Limb (tissue), 2 donors: ENCODE measurements at regions not wholly inside any gene's neighbourhood (a gene's known extent, or its start where the extent isn't known, plus 50 kb on each side); places are given as distances from the start of the nearest gene placed in this dataset.

Experiments
- DNase-seq, 2 donors: peaks; one replicate each; pipeline ENCODE4 v3.0.0-alpha.2; 2016; ENCODE audit errors: extremely low spot score in 2 of 2

- no peak for DNase-seq
Measured at GRCh38 chr3:31247850-31248562, 284.7 kb upstream of the STT3B start.

- DNase-seq = no peak
Measured at GRCh38 chr3:31248563-31248992, 284.1 kb upstream of the STT3B start.

DNA sequence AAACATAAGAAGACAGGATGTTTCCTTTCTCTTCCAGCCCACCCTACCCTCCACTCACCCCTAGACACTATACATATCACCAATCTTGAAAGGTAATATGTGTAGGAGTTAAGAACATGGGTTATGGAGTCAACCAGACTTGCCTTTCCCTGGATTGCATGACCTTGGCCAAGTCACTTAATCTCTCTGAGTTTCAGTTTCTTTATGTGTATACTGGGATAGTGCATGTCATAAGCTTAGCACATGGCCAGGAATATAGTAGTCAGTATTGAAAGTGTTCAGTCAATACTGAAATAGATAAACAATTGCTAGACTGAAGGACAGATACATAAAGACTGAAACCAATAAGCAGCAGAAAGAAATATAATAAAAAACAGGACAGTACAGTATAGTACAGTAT, 283.2 kb upstream of the STT3B start:
- no peak for DNase-seq

DNA sequence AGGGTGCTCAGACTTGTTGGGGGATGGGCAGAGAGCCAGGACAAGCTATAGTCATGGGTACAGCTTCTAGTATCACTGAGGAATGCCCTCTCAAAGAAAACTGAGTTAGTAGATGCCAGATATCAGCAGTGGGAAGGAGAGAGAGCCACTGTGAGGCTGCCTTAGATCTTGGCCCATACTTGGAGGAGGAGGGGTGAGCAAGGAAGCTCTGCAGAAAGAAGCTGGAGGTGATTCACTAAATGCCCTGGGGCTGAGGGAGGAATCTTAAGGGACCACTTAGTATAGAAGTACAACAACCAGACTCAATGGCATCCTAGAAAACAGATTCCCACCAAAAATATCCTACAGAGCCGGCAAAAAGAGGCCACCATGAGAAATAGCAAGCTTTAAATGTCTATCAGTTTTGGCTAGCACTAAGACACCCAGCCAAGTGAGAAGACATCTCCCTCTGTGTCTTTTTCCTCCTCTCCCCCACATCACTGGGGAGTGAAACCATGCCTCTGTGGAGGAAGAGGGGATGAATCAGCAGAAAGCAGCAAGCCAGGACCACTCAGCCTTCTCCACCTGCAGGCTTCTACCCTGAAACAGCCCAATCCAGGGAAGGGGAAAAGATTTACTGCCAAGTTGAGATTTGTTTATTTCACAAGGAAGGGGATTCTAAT, 282.5 kb upstream of the STT3B start:
- no peak for DNase-seq

DNA sequence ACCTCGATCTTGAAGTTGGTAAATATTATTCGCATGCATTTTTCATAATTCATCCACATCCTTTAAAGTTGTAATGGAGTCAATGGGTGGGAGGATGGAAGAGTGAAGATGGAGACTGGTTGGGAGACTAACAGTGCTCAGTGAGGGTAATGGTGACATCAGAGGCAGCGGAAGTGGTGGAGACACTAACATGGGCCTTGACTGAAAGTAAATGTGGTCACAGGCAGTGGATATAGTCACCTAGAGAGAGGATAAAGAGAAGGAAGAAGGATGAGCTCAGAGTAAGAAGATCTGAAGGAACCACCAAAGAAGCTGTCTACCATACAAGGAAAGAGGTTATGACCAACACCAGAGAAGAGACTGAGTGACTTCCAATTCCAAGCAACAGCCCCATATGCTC, 281.6 kb upstream of the STT3B start:
- no peak for DNase-seq

- no peak for DNase-seq
Measured at GRCh38 chr3:31252216-31253185, 280.2 kb upstream of the STT3B start.

- no peak for DNase-seq
Measured at GRCh38 chr3:31253782-31254181, 278.9 kb upstream of the STT3B start.

DNA sequence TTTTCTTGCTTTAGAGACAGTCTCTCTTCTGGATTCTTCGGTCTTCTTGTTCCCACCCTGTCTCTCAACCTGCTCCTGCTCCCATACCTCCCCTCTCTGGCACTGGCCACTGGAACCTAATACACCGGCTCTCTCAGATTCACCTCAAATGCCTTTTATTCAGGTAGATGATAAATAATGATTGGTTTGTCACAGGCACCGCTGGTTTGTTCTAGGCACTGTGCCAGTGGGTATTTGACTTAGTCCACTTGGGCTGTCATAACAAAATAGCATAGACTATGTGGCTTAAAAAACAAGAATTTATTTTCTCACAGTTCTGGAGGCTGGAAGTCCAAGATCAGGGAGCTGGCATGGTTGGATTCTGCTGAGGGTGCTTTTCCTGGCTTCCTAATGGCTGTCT, 278.2 kb upstream of the STT3B start:
- no peak for DNase-seq

- DNase-seq = no peak
Measured at GRCh38 chr3:31255007-31255581, 277.6 kb upstream of the STT3B start.

- DNase-seq = no peak
Measured at GRCh38 chr3:31262201-31262600, 270.5 kb upstream of the STT3B start.

- DNase-seq = no peak
Measured at GRCh38 chr3:31263897-31264296, 268.8 kb upstream of the STT3B start.

DNA sequence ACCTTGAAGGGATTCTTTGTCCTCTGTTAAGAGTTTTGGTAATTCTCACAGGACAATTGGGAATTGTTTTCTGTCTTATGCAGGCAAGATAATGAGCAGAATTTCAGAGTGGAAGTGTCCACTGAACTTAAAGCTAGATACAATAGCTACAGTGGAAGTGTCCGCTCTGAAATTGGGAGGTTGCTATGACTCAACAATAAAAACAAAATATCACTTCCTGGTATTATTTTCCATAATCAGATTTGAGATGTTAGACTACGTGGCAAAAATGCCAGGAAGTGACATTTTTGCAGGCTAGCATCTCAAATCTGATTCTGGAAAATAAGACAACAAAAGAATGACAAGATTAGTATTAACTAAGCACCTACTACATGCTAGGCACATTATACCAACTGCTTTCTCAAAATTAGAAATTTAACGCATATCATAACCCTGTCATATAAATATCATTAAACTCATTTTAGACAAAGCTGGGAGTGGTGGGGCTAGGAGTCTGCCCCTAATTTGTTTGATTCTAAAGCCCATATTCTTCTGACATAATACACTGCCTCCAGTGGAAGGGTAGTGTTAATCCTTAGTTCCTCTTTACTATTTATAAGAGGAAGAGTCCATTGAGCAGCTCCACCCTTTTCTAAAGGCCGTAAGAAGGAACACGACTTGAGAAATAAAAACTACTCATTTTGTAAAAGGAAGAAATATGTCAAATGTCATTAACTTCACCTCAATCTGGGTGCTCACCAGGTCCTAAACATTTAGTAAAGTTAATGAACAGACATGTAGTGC, 266.9 kb upstream of the STT3B start:
- no peak for DNase-seq

DNA sequence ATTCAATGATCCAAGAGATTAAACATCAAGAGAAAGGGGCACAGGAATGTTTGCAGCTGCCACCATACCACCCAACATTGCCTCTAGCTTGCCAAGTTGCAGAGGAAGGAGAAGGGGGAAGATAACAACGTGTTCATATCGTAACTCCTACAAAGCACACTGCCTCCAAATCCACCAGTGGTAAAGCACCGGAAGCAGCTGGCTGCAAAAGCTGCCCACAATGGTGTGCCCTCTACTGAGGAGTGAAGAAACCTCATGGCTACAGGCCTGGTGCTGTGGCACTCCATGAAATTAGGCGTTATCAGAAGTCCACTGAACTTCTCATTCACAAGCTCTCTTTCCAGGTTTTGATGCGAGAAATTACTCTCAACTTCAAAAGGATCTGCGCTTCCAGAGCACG, 263.9 kb upstream of the STT3B start:
- no peak for DNase-seq

DNA sequence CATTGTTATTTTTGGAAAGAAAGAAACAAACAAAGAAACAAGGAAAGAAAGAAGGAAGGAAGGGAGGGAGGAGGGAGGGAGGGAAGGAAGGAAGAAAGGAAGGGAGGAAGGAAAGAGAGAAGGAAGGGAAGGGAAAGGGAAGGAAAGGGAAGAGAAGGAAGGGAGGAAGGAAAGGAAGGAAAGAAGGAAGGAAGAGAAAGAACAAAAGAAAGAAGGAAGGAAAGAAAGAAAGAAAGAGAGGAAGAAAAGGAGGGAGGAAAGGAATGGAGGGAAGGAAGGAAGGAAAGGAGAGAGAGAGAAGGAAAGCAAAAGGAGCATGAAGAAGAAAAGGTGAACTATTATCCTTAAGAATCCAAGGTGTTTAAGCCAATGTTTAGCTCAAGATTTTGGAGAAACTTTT, 262.7 kb upstream of the STT3B start:
- DNase-seq = no peak

DNA sequence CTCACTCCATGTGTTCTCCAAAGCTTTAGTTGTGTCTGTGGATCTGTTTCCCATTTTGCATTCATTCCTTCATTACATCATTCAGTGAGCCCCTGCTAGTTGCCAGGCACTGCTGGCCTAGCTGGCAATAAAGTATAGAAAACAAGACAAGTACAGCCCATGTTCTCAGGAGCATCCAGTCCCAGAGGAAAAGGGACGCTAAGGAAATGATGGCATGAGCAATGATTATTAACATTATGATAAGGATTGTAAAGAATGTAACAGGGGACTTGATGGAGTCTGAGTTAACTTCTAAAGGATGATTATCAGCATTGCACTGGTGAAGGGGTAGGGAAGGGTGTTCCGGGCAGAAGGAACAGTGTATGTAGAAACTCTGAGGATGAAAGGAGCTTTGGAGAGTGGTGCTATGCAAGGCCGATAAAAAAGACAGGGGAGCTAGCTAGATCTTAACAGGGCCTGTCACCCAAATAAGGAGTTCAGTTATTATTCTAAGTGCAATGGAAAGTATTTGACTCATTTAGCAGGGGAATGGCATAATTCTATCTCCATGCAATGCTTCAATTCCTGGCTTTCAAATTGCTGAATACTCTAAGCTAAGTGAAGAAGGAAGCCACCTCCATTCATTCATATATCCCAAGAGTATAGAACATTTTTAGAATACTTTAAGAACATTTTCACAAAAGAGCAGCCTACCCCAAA, 258.2 kb upstream of the STT3B start:
- no peak for DNase-seq

- DNase-seq = no peak
Measured at GRCh38 chr3:31275038-31275572, 257.6 kb upstream of the STT3B start.

DNA sequence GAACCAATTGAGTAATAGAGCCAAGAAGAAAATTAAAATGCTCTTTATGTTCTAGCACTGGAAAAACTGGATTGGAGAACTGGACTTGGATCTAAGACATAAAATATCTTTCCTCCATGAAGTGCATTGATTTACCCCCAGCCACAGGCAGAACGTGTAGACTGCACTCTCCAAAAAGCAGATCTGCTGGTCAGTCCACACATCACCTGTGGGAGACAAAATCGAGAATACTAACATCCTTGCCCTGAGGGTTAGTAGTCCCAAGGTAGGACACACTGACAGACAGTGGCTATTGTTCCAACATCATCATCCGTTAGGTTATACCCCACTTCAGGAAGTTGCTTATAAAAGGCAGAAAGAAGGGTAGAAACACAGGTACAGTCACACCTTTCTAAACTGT, 257.1 kb upstream of the STT3B start:
- no peak for DNase-seq

- DNase-seq = no peak
Measured at GRCh38 chr3:31277582-31277981, 255.1 kb upstream of the STT3B start.

GRCh38 chr3:31278532-31278931, 254.2 kb upstream of the STT3B start:
- no peak for DNase-seq

GRCh38 chr3:31284776-31285175, 247.9 kb upstream of the STT3B start:
- DNase-seq = no peak
